Peyer's patch (tissue), 4 donors: ENCODE measurements at regions not wholly inside any gene's neighbourhood (a gene's known extent, or its start where the extent isn't known, plus 50 kb on each side); places are given as distances from the start of the nearest gene placed in this dataset.

ENCODE experiments used
- POLR2A ChIP-seq, 2 donors: fragments of 450-650 bp; IDR thresholded peaks; one replicate each; pipeline ENCODE4 v1.5.1; 2017; ENCODE audit warnings: antibody characterized with exemption in 2 of 2, mild to moderate bottlenecking in 2 of 2, moderate library complexity in 2 of 2
- TF ChIP-seq, protein P1 (sequence below), 6 experiments: fragments of 450-650 bp in 4 of 6; fragments of 200-600 bp in 2 of 6; sonication (generic) in 1 of 6; IDR thresholded peaks; one replicate each; pipeline ENCODE4 v1.5.1; 2017 to 2019; ENCODE audit warnings: antibody characterized with exemption in 6 of 6, mild to moderate bottlenecking in 3 of 6, moderate library complexity in 1 of 6

GRCh38 chr3:174524203-174524602 lies 334.9 kb upstream of the NAALADL2 start:
- no peak for TF ChIP-seq POLR2A (IDR thresholded peaks at IDR 0.05)
- TF ChIP-seq, protein P1, sequence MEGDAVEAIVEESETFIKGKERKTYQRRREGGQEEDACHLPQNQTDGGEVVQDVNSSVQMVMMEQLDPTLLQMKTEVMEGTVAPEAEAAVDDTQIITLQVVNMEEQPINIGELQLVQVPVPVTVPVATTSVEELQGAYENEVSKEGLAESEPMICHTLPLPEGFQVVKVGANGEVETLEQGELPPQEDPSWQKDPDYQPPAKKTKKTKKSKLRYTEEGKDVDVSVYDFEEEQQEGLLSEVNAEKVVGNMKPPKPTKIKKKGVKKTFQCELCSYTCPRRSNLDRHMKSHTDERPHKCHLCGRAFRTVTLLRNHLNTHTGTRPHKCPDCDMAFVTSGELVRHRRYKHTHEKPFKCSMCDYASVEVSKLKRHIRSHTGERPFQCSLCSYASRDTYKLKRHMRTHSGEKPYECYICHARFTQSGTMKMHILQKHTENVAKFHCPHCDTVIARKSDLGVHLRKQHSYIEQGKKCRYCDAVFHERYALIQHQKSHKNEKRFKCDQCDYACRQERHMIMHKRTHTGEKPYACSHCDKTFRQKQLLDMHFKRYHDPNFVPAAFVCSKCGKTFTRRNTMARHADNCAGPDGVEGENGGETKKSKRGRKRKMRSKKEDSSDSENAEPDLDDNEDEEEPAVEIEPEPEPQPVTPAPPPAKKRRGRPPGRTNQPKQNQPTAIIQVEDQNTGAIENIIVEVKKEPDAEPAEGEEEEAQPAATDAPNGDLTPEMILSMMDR (IDR thresholded peaks at IDR 0.05) = no peak
